HG02938 (cell line): ENCODE measurements at regions not wholly inside any gene's neighbourhood (a gene's known extent, or its start where the extent isn't known, plus 50 kb on each side); places are given as distances from the start of the nearest gene placed in this dataset.
"Not testable (repeated sequence)": the region's sequence is repeated elsewhere in the genome, so short reads cannot be mapped to it uniquely, and the experiment has no call there.

ENCODE experiments used
- ATAC-seq: cut with Tn5 transposase; IDR thresholded peaks from one replicate; pipeline ENCODE4 v1.9.1; 2021; ENCODE audit warnings: mild to moderate bottlenecking, moderate library complexity; ENCODE audit not compliant: unreplicated experiment

DNA sequence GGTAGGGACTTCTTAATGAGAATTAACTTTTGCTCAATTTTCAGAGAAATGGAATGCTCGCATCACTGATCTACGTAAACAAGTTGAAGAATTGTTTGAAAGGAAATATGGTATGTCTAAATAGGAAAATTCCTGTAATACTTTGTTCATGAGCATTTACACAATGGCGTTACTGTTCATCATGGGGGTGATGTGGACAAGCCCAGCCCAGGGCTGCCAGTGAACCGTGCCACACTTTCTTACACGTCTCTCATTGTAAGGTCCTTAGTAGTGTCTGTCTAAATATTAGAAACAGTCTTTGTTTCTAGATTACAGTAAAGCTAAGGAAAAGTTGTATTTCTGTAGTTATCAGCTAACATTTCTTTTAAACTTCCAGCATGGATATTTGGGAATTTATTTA is 91.0 kb upstream of the SPDYE9 start:
- not testable (repeated sequence) for ATAC-seq

DNA sequence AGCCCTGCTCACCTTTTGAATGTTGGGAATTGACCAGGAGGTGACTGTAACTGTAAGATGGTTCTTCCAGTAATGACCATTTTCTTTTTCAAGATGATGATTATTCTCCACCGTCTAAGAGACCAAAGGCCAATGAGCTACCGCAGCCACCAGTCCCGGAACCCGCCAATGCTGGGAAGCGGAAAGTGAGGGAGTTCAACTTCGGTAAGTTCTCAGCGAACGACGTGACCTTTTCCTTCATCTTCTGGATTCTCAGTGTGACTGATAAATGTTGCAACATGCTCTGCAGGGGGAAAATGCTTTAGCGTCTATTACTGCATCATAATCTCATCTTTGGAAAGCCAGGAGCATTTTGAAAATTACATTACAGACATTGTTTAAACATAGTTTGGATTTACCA is 89.5 kb upstream of the SPDYE9 start:
- ATAC-seq = not testable (repeated sequence)

DNA sequence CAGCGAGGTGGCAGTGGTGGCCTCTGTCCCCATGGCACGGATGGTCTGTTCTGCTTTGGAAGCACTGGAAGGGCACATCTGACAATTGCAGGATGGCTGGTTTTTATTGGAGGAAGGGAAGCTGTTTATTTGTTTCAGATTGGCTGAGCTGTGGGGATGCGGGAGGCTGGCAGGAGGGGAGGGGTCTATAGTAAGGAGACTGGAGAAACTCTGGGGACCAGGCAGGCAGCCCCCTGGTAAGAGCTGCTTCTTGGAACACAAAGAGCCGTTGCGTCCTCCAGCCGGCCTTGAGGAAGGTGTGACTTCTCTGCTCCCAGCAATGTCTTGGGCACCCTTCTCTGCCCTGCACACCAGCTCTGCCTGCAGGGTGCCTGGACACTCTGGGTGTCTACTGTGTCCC is 85.1 kb upstream of the SPDYE9 start:
- ATAC-seq = not testable (repeated sequence)

DNA sequence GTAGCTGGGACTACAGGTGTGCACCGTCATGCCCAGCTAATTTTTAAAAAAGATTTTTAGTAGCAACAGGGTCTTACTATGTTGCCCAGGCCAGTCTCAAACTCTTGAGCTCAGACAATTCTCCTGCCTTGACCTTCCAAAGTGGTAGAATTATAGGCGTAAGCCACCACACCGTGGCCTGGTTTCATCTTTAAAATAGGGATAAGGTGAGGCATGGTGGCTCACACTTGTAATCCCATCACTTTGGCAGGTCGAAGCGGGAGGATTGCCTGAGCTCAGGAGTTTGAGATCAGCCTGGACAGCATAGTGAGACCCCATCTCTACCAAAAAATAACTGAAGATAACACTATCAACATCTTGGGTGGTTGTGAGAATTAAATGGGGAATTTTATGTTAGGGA is 84.6 kb upstream of the SPDYE9 start:
- ATAC-seq = not testable (repeated sequence)

DNA sequence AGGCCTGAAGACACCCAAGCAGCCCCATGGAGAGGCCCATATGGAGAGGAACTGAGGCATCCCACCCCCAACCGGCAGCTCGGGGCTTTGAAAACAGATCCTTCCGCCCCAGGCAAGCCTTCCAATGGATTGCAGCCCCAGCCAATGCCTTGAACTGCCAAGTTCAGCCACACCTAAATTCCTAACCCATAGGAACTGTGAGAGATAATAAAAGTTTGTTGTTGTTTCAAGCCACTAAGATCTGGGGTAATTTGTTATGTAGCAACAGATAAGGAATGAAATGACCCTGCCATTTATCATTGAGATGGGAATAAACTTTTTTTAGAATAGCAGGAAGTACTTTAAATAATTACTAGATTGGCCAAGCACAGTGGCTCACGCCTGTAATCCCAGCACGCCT is 80.3 kb upstream of the SPDYE9 start:
- ATAC-seq = not testable (repeated sequence)

DNA sequence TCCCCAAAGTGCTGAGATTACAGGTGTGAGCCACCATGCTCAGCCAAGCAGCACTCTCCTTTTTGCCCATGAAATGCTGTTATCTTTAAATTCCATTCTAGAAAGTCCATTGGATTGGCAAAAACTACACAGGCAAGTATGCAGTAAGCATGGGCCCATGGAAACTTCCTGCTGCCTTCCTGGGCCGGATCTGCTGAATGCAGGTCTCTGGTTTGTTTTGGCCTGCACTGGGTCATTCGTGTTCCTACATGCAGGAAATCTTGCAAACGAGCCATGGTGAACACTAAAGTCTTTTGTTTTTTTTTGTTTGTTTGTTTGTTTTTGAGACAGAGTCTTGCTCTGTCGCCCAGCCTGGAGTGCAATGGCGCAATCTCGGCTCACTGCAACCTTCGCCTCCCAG is 76.8 kb upstream of the SPDYE9 start:
- not testable (repeated sequence) for ATAC-seq

DNA sequence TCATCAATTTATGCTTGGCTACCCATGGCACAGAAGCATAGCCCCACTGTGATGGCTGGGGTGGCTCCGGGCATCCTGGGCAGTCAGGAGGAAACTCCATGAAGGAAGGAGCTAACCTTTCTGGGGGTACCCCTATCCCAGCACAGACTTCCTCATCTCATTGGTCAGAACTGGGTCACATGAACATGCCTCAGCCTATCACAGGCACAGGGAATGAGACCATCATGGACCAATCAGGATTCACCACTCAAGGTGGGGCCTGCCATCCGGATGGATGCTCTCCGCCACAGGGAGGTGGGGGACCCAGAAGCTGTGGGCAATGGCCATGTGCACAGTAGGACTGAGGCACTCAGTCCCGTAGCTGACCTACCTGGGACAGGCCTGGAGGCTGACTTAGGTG is 75.9 kb upstream of the SPDYE9 start:
- not testable (repeated sequence) for ATAC-seq

DNA sequence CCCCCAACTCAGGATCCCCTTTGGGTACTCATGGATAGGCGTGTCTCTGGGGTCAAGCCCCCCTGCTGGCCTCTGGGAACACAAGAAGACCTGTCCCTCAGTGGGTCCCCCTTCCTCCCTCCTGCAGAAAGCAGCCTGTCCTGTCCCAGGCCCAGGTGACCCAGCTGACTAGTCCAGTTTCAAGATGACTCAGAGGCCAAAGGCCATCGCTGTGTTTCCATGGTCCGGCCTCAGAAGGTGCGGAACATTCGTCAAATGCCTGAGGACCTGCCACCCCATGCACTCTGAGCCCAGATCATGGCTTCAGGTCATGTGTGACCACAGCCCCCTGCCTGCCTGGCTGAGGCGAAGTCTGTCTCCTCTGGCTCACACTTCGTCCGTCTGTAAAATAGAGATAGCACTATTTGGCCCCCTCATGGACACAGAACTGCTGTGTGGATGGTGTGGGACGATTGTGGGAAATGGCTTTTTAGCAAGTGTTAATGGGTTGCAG is 71.4 kb upstream of the SPDYE9 start:
- ATAC-seq = not testable (repeated sequence)

DNA sequence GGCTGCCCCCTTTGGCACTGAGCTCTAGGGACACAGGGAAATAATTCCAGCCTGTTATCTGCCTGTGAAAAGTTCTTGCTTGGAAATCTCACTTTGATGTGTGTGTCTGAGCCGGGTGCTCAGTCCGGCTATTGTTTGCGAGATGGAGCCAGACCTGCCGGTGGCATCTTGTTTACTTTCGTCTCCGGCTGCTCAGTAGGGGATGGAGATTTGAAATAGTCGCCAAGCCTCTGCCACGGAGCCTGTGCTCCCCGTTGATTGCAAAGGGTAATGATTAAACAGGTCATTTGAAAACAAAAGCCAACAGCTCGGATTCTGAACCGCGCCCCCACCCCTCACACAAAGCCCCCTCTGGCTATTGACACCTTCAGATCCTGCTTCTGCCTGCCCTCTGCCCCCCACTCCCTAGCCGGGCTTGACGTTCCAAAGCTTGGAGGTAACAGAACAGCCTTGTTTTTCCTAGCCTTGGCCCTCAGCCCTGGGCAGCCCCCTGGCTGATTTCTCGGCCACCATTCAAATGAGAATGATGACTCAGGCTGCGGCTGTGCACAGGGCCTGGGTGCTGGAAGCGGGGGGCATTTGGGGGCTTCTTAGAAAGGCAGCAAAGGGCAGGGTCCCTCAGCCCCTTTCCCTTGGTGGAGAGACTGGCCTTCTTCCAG is 70.8 kb upstream of the SPDYE9 start:
- ATAC-seq = not testable (repeated sequence)

DNA sequence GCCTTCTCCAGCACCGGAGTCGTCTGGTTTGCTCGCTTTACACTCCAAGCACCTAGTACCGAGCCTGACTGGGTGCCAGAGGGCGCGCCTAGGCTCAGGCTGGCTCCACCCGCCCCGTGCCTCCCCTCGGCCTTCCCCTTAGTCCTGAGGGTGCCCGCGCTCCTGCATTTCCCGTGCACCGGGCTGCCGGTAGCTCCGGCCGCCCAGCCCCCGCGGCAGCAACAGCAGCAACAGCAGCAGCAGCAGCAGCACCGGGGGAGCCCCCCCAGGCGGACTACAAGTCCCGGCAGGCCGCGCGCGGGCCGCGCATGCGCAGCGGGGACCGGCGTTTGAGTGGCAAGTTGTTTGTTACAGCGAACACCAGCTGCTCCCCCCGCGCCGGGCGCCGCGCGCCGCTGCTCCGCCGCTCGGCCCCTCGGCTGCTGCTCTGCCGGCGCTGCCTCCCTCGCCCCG is 68.8 kb upstream of the SPDYE9 start:
- peak; percentile 86 for ATAC-seq

DNA sequence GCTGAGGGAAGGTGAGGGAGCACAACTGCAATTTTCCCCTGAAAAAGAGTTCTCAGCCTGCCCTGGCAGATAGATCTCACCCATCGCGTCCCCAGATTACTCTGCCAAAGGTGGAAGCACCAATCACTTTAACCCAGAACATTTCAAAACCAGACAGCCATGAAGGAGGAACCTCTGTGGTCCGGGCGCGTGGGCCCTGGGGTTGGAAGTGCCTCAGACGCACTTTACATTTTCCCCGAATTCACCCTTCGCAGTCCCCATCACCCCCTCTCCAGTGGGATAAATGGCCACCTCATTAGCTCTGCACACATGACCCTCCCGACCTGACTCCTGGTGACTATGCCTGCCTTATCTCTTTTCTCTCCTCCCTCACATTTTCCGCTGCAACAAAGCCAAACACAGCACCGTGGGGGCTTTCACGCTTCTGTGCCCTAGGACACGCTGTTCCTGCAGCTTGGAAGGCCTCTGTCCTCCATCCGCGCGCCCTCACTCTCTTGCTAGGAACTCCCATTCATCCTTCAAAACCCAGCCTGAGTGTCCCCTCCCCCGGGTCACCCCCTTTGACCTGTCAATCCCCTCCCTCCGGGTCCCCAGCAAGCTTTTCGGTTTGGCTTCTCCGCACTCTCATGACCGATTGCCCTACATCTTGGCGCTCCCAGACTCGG is 68.2 kb upstream of the SPDYE9 start:
- ATAC-seq = not testable (repeated sequence)

DNA sequence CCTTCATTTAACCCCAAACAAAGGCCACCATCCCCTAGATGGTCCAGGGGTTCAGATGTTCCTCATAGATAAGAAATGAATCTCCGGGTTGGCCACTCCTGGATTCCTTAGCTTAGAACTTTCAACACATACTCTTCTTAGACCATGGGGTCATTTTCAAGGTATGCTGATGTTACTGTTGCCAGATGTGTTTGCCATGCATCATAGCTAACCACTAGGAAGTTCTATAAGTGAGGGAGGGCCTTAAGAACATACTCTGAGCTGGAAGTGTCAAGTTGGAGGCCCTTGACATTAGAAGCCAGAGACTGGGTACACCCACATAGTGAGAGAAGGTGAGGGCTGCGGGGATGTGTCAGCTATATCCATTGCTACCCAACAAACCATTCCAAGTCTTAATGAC is 62.7 kb upstream of the SPDYE9 start:
- ATAC-seq = not testable (repeated sequence)

DNA sequence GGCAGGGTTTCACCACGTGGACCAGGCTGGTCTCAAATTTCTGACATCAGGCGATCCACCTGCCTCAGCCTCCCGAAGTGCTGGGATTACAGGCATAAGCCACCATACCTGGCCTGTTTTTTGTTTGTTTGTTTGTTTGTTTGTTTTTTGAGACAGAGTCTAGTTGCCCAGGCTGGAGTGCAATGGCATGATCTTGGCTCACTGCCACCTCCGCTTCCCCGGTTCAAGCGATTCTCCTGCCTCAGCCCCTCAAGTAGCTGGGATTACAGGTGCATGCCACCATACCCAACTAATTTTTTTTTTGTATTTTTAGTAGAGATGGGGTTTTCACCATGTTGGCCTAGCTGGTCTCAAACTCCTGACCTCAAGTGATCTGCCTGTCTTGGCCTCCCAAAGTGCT is 61.8 kb upstream of the SPDYE9 start:
- ATAC-seq = not testable (repeated sequence)

DNA sequence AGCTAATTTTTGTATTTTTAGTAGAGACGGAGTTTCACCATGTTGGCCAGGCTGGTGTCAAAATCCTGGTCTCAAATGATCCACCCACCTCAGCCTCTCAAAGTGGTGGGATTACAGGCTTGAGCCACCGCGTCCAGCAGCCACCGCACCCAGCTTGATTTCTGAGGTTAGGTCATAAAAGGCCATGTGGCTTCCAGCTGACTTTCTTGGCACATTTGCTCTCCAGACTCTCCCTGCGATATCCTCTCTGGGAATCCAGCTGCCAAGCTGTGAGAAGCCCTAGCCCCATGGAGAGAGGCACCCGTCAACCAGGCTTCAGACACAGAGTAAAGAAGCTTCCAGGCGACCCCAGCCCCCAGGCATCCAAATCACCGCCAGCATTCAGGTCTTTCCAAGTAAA is 58.2 kb upstream of the SPDYE9 start:
- ATAC-seq = not testable (repeated sequence)

DNA sequence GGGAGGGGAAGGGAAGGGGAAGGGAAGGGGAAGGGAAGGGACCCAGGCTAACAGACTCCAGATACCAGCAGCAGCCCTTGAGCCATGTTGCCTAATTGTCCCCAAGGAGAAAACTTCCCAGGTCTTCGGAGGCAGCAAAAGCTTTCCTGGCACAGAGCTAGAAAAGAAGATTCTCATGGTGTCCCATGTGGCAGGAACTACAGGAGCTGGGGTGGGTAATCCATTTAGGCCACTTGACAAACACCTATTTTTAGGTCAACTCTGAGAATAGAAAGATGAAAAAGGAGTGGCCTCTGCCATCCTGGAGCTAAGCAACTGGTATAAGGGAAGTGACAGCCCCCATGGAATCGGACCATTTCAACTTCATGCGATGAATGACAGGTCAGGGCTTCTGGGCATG is 52.1 kb upstream of the SPDYE9 start:
- not testable (repeated sequence) for ATAC-seq
